ENCODE measurements at regions not wholly inside any gene's neighbourhood (a gene's known extent, or its start where the extent isn't known, plus 50 kb on each side); places are given as distances from the start of the nearest gene placed in this dataset.

- no peaks in the 10 kb centered on the region; a peak in 1 of 5 replicates for H3K9me3 Mint-ChIP-seq
- DNase-seq: no peak
- Histone ChIP-seq H3K27me3 (ENCODE audit: insufficient read depth, low read length) (no peaks in the 10 kb centered on the region), H3K23me2 (ENCODE audit: insufficient read length, low read depth, low read length, poor library complexity, severe bottlenecking) (no peaks in the 10 kb centered on the region), H2BK20ac (ENCODE audit: low read depth, low read length, poor library complexity, severe bottlenecking) (no peak overlapping the region), H3K79me1 (ENCODE audit: insufficient read depth, low read depth, low read length, poor library complexity, severe bottlenecking) (no peaks in the 10 kb centered on the region), H3K4me2 (ENCODE audit: insufficient read depth, insufficient read length, low read length) (no peak overlapping the region), H2BK12ac (ENCODE audit: insufficient read length, low read depth, low read length) (no peak overlapping the region), H3K79me2 (ENCODE audit: insufficient read depth, low read length) (no peaks in the 10 kb centered on the region), H3K27ac (ENCODE audit: insufficient read length, low read depth, low read length) (no peak overlapping the region), H4K20me1 (ENCODE audit: control insufficient read depth, insufficient read depth, insufficient read length) (no peaks in the 10 kb centered on the region), H2AFZ (ENCODE audit: low read length) (no peak overlapping the region), H4K8ac (replicated peaks; ENCODE audit: insufficient read length, low read depth, low read length) (no peak overlapping the region), H3K56ac (ENCODE audit: insufficient read length, low read depth, low read length) (no peak overlapping the region), H3K14ac (ENCODE audit: insufficient read depth, low read length) (no peak overlapping the region), H3K9me3 (ENCODE audit: control insufficient read depth, low read depth, low read length) (no peaks in the 10 kb centered on the region), H3K4ac (ENCODE audit: low read depth, low read length) (no peak overlapping the region), H2BK120ac (ENCODE audit: low read depth, low read length, poor library complexity, severe bottlenecking) (no peak overlapping the region), H3K18ac (ENCODE audit: insufficient read length, low read depth, low read length) (no peak overlapping the region), H3T11ph (ENCODE audit: low read length) (no peak overlapping the region), H2BK5ac (ENCODE audit: insufficient read length, low read length) (no peak overlapping the region), H2BK15ac (ENCODE audit: low read depth, low read length) (no peak overlapping the region), H3K23ac (ENCODE audit: insufficient read length, low read depth, low read length) (no peak overlapping the region), H4K5ac (ENCODE audit: insufficient read length, low read depth, low read length) (no peak overlapping the region), H3K4me1 (ENCODE audit: insufficient read depth, low read length) (no peaks in the 10 kb centered on the region), H3K9ac (ENCODE audit: extremely low read depth, insufficient read length, low read length) (no peak overlapping the region), H2AK5ac (ENCODE audit: insufficient read length, low read length) (no peak overlapping the region), H4K91ac (ENCODE audit: insufficient read length, low read depth, low read length) (no peak overlapping the region)
- peak overlapping the region in 1 of 3 experiments; percentile 18; a peak in 1 of 7 replicates for H3K27ac Mint-ChIP-seq
- WGBS (ENCODE audit: extremely low coverage, insufficient read length, low lambda C conversion rate): no CpG with 5 or more reads among the region's 2 CpGs
- no peaks in the 10 kb centered on the region for H3K27me3 Mint-ChIP-seq (ENCODE audit: low read depth)
- TF ChIP-seq CTCF (conservative IDR thresholded peaks at IDR 0.05): no peak
- no peak overlapping the region for H3K4me3 Mint-ChIP-seq
- 0 out of 4 replicates have a peak, but pooled peaks cover 0 to 3% of the 10 kb centered on the region in 2 experiments for H3K4me1 Mint-ChIP-seq
- no peaks in the 10 kb centered on the region for H3K36me3 Mint-ChIP-seq (ENCODE audit: insufficient read depth in 1 of 3, low read depth in 3 of 3)
Observed at GRCh38 chr7:19378345-19378714, 233.1 kb upstream of the FERD3L start.
